ENCODE measurements at regions not wholly inside any gene's neighbourhood (a gene's known extent, or its start where the extent isn't known, plus 50 kb on each side); places are given as distances from the start of the nearest gene placed in this dataset.

DNA sequence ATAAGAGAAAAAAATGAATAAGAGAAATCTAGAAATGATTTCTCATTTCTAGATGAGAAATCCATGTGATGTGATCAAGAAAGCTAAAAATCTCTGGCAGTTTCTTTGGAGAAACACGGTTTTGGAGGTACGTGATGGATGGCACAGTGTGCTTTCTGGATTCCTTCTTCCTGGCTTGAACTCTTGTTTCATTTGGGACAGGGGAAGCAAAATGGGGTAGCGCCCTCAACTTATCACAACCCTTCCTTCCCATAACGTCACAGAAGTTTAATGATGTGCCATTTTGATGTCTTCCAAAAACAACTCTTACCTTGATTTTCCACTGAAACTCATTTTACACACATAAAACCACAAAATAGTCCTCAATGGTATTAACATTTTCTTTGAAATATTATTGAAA, 1037.3 kb downstream of the ROBO2 start:
- WGBS (ENCODE audit: low lambda C conversion rate) = 1% methylated on average over 4 of the region's 4 CpGs
- ChIA-PET CTCF (ENCODE audit: low intra/inter-chr PET ratio, low total read pairs) (no interaction called here), POLR2A (no interaction called here)
- H3K9ac ChIP-seq (ENCODE audit: insufficient read depth, low read depth, low read length) = no peak overlapping the region
- no peaks in the 10 kb centered on the region for H3K36me3 ChIP-seq (replicated peaks in 1 of 2; ENCODE audit: control insufficient read depth in 1 of 2, insufficient read depth in 2 of 2, low read length in 2 of 2)
- in situ Hi-C loops (cut with HindIII; ENCODE audit: extremely low pct_ligation_motif_present, low pct_unique_long_range_greater_than_20kb) = no loop called here
- no TSS peak for BruUV-seq (replicated peaks)
- H3K9me3 ChIP-seq (ENCODE audit: low read length) = no peaks in the 10 kb centered on the region
- ATAC-seq (no peak), DNase-seq (ENCODE audit: low spot score) (no peak), FAIRE-seq (no peak)
- H3K27ac ChIP-seq (ENCODE audit: extremely low read length, insufficient read depth, low read length) = no peak overlapping the region
- no peaks in the 10 kb centered on the region for H4K20me1 ChIP-seq (ENCODE audit: insufficient read depth, low read length)
- no peaks in the 10 kb centered on the region for H3K79me2 ChIP-seq (ENCODE audit: insufficient read depth, low read length)
- no peak overlapping the region for H3K4me2 ChIP-seq (ENCODE audit: low read depth, low read length)
- no peaks in the 10 kb centered on the region for H3K4me1 ChIP-seq (ENCODE audit: insufficient read depth, low read length)
- TF ChIP-seq TBX2 (CRISPR knock-in tag; IDR thresholded peaks at IDR 0.05; ENCODE audit: borderline replicate concordance) = no peak
- no peak for TF ChIP-seq STAT6 (CRISPR knock-in tag; IDR thresholded peaks at IDR 0.05; ENCODE audit: borderline replicate concordance)
- no peak for TF ChIP-seq GTF3A (CRISPR knock-in tag; conservative IDR thresholded peaks at IDR 0.05)
- no peak for TF ChIP-seq ISX (CRISPR knock-in tag; conservative IDR thresholded peaks at IDR 0.05)
- TF ChIP-seq HIC2 (CRISPR knock-in tag; IDR thresholded peaks at IDR 0.05; ENCODE audit: low read depth) = no peak
- no peak for TF ChIP-seq ZNF850 (CRISPR knock-in tag; conservative IDR thresholded peaks at IDR 0.05)
- TF ChIP-seq YY1 (IDR thresholded peaks at IDR 0.05; ENCODE audit: insufficient read depth, insufficient replicate concordance, low read depth, low read length) = no peak
- intact Hi-C loops (cut with micrococcal nuclease; ENCODE audit: unreplicated experiment) = no loop called here
- H3K4me3 ChIP-seq (replicated peaks in 1 of 3; ENCODE audit: insufficient read depth in 1 of 3, low read depth in 2 of 3, low read length in 3 of 3) = no peak overlapping the region
- no peak overlapping the region for H2AFZ ChIP-seq (ENCODE audit: low read length)
- no peaks in the 10 kb centered on the region; a peak in 1 of 5 replicates for H3K27me3 ChIP-seq (ENCODE audit: control insufficient read depth in 1 of 2, insufficient read depth in 2 of 2, low read length in 2 of 2)
